H9 (cell line): ENCODE measurements at regions not wholly inside any gene's neighbourhood (a gene's known extent, or its start where the extent isn't known, plus 50 kb on each side); places are given as distances from the start of the nearest gene placed in this dataset.

Experiments used
- DNase-seq: peaks from one replicate; pipeline ENCODE4 v3.0.0-alpha.2; 2017
- H2AFZ ChIP-seq: one replicate; pipeline ENCODE4 v1.6.1; 2013; ENCODE audit warnings: mild to moderate bottlenecking, low read length, control low read depth, moderate library complexity
- H2AK5ac ChIP-seq: 2 replicates; pipeline ENCODE4 v1.6.1; 2013; ENCODE audit warnings: low read length, control low read depth, mixed read lengths; ENCODE audit not compliant: insufficient read length
- H2BK120ac ChIP-seq: one replicate; pipeline ENCODE4 v1.6.1; 2013; ENCODE audit warnings: low read depth, mild to moderate bottlenecking, low read length, control low read depth, inconsistent platforms; ENCODE audit not compliant: poor library complexity, severe bottlenecking
- H2BK12ac ChIP-seq: 2 replicates; pipeline ENCODE4 v1.6.1; 2013; ENCODE audit warnings: low read length, control low read depth, mixed read lengths, low read depth; ENCODE audit not compliant: insufficient read length
- H2BK15ac ChIP-seq: 2 replicates; pipeline ENCODE4 v1.6.1; 2013; ENCODE audit warnings: low read depth, low read length, control low read depth
- H2BK20ac ChIP-seq: one replicate; pipeline ENCODE4 v1.6.1; 2013; ENCODE audit warnings: low read depth, mild to moderate bottlenecking, low read length, control low read depth, inconsistent platforms; ENCODE audit not compliant: poor library complexity, severe bottlenecking
- H2BK5ac ChIP-seq: 2 replicates; pipeline ENCODE4 v1.6.1; 2013; ENCODE audit warnings: low read length, control low read depth, mixed read lengths; ENCODE audit not compliant: insufficient read length
- H3K14ac ChIP-seq: 2 replicates; pipeline ENCODE4 v1.6.1; 2013; ENCODE audit warnings: low read length, control low read depth; ENCODE audit not compliant: insufficient read depth
- H3K18ac ChIP-seq: 2 replicates; pipeline ENCODE4 v1.6.1; 2013; ENCODE audit warnings: low read depth, mild to moderate bottlenecking, mixed read lengths, low read length, control low read depth; ENCODE audit not compliant: insufficient read length
- H3K23ac ChIP-seq: 2 replicates; pipeline ENCODE4 v1.6.1; 2013; ENCODE audit warnings: low read length, control low read depth, mixed read lengths, low read depth; ENCODE audit not compliant: insufficient read length
- H3K23me2 ChIP-seq: 2 replicates; pipeline ENCODE4 v1.6.1; 2013; ENCODE audit warnings: low read depth, mild to moderate bottlenecking, mixed read lengths, low read length, control low read depth; ENCODE audit not compliant: insufficient read length, poor library complexity, severe bottlenecking
- H3K27ac ChIP-seq: 2 replicates; pipeline ENCODE4 v1.5.1; 2013; ENCODE audit warnings: low read length, control low read depth, mixed read lengths, low read depth; ENCODE audit not compliant: insufficient read length
- H3K27me3 ChIP-seq: 2 replicates; pipeline ENCODE4 v1.6.1; 2013; ENCODE audit warnings: low read length, control low read depth, inconsistent platforms; ENCODE audit not compliant: insufficient read depth
- H3K4ac ChIP-seq: 2 replicates; pipeline ENCODE4 v1.6.1; 2013; ENCODE audit warnings: low read depth, mild to moderate bottlenecking, control low read depth, inconsistent platforms, low read length, moderate library complexity
- H3K4me1 ChIP-seq: 2 replicates; pipeline ENCODE4 v1.6.1; 2013; ENCODE audit warnings: low read length, control low read depth, inconsistent platforms; ENCODE audit not compliant: insufficient read depth
- H3K4me2 ChIP-seq: 2 replicates; pipeline ENCODE4 v1.6.1; 2013; ENCODE audit warnings: low read length, control low read depth, mixed read lengths; ENCODE audit not compliant: insufficient read length, insufficient read depth
- H3K56ac ChIP-seq: 2 replicates; pipeline ENCODE4 v1.6.1; 2013; ENCODE audit warnings: low read depth, mild to moderate bottlenecking, mixed read lengths, low read length, control low read depth; ENCODE audit not compliant: insufficient read length
- H3K79me1 ChIP-seq: 2 replicates; pipeline ENCODE4 v1.6.1; 2013; ENCODE audit warnings: low read depth, mild to moderate bottlenecking, moderate library complexity, low read length, control low read depth, inconsistent platforms; ENCODE audit not compliant: insufficient read depth, poor library complexity, severe bottlenecking
- H3K79me2 ChIP-seq: 2 replicates; pipeline ENCODE4 v1.6.1; 2013; ENCODE audit warnings: low read length, control low read depth, inconsistent platforms; ENCODE audit not compliant: insufficient read depth
- H3K9ac ChIP-seq: 2 replicates; pipeline ENCODE4 v1.6.1; 2013; ENCODE audit warnings: low read length, control low read depth, mixed read lengths; ENCODE audit not compliant: insufficient read length; ENCODE audit errors: extremely low read depth
- H3K9me3 ChIP-seq: one replicate; pipeline ENCODE4 v1.6.1; 2013; ENCODE audit warnings: low read depth, low read length, inconsistent platforms; ENCODE audit not compliant: control insufficient read depth
- H3T11ph ChIP-seq: one replicate; pipeline ENCODE4 v1.6.1; 2013; ENCODE audit warnings: mild to moderate bottlenecking, low read length, control low read depth, inconsistent platforms
- H4K20me1 ChIP-seq: one replicate; pipeline ENCODE4 v1.6.1; 2013; ENCODE audit not compliant: control insufficient read depth, insufficient read length, insufficient read depth
- H4K5ac ChIP-seq: 2 replicates; pipeline ENCODE4 v1.6.1; 2013; ENCODE audit warnings: low read depth, mild to moderate bottlenecking, mixed read lengths, low read length, control low read depth; ENCODE audit not compliant: insufficient read length
- H4K8ac ChIP-seq: replicated peaks from 2 replicates; pipeline ENCODE4 v1.6.1; 2013; ENCODE audit warnings: low read length, control low read depth, mixed read lengths, low read depth; ENCODE audit not compliant: insufficient read length
- H4K91ac ChIP-seq: 2 replicates; pipeline ENCODE4 v1.6.1; 2013; ENCODE audit warnings: low read depth, mild to moderate bottlenecking, moderate library complexity, mixed read lengths, low read length, control low read depth; ENCODE audit not compliant: insufficient read length
- H3K27ac Mint-ChIP-seq, 3 experiments: 2 replicates in 2 of 3; 3 replicates in 1 of 3; pipeline ENCODE4 v1.8.0; 2020 to 2021; ENCODE audit warnings: mixed read lengths in 3 of 3, mild to moderate bottlenecking in 1 of 3, moderate library complexity in 1 of 3
- H3K27me3 Mint-ChIP-seq: 2 replicates; pipeline ENCODE4 v1.8.0; 2021; ENCODE audit warnings: low read depth, mild to moderate bottlenecking, moderate library complexity, mixed read lengths
- H3K36me3 Mint-ChIP-seq, 3 experiments: 2 replicates in 2 of 3; 3 replicates in 1 of 3; pipeline ENCODE4 v1.8.0; 2020 to 2021; ENCODE audit warnings: low read depth in 3 of 3, mixed read lengths in 3 of 3; ENCODE audit not compliant: insufficient read depth in 1 of 3
- H3K4me1 Mint-ChIP-seq, 2 experiments: 2 replicates each; pipeline ENCODE4 v1.8.0; 2020; ENCODE audit warnings: mixed read lengths in 2 of 2
- H3K4me3 Mint-ChIP-seq, 2 experiments: 2 replicates in 1 of 2; 3 replicates in 1 of 2; pipeline ENCODE4 v1.8.0; 2020 to 2021; ENCODE audit warnings: mild to moderate bottlenecking in 2 of 2, mixed read lengths in 2 of 2, moderate library complexity in 1 of 2
- H3K9me3 Mint-ChIP-seq, 2 experiments: 2 replicates in 1 of 2; 3 replicates in 1 of 2; pipeline ENCODE4 v1.8.0; 2020; ENCODE audit warnings: mild to moderate bottlenecking in 2 of 2, mixed read lengths in 2 of 2, moderate library complexity in 1 of 2
- CTCF ChIP-seq: fragments of 200-600 bp; sonication (generic); conservative IDR thresholded peaks from 3 replicates; pipeline ENCODE4 v1.8.0; 2021; ENCODE audit warnings: antibody characterized with exemption, mild to moderate bottlenecking
- WGBS: extraction: QIAGEN DNeasy Blood & Tissue Kit; methylation state at CpG from one replicate; pipeline ENCODE4 v1.1.7; 2013; ENCODE audit warnings: missing lambda C conversion rate, low lambda C conversion rate, mixed read lengths; ENCODE audit not compliant: insufficient read length; ENCODE audit errors: extremely low coverage; 5-methylcytosine and 5-hydroxymethylcytosine counted together

- Histone ChIP-seq H2AFZ (no peak overlapping the region), H2BK5ac (no peak overlapping the region)
Observed at GRCh38 chr4:65971686-65972085, 301.4 kb upstream of the EPHA5 start.

More at GRCh38 chr4:65971686-65972085, 301.4 kb upstream of the EPHA5 start:
- no peak overlapping the region for H3K18ac ChIP-seq
- H3K9me3 Mint-ChIP-seq = peaks cover 6% of the 10 kb centered on the region in 2 experiments
- H2BK12ac ChIP-seq = no peak overlapping the region
- H3K9me3 ChIP-seq = no peaks in the 10 kb centered on the region
- no peak overlapping the region for H2BK15ac ChIP-seq
- H3K79me1 ChIP-seq = no peaks in the 10 kb centered on the region
- H2BK120ac ChIP-seq = no peak overlapping the region
- no peak overlapping the region for H3K4me2 ChIP-seq
- H3K4me1 ChIP-seq = no peaks in the 10 kb centered on the region
- no peaks in the 10 kb centered on the region for H4K20me1 ChIP-seq
- no peaks in the 10 kb centered on the region for H3K23me2 ChIP-seq
- H4K91ac ChIP-seq = no peak overlapping the region
- WGBS = no CpG with 5 or more reads among the region's 2 CpGs
- no peak overlapping the region for H3K14ac ChIP-seq
- H3K79me2 ChIP-seq = no peaks in the 10 kb centered on the region
- DNase-seq = no peak
- no peak overlapping the region for H4K8ac ChIP-seq
- H3K56ac ChIP-seq = no peak overlapping the region
- H4K5ac ChIP-seq = no peak overlapping the region
- H2AK5ac ChIP-seq = no peak overlapping the region
- no peak overlapping the region for H3K27ac ChIP-seq
- no peak overlapping the region for H3T11ph ChIP-seq
- H3K9ac ChIP-seq = no peak overlapping the region
- no peak overlapping the region for H2BK20ac ChIP-seq
- H3K27me3 ChIP-seq = no peaks in the 10 kb centered on the region
- H3K36me3 Mint-ChIP-seq = peaks cover 0 to 6% (median 5%) of the 10 kb centered on the region in 3 experiments; a peak in 6 of 7 replicates
- H3K27me3 Mint-ChIP-seq = no peaks in the 10 kb centered on the region
- no peak overlapping the region for H3K27ac Mint-ChIP-seq
- H3K4me1 Mint-ChIP-seq = no peaks in the 10 kb centered on the region
- H3K23ac ChIP-seq = no peak overlapping the region
- TF ChIP-seq CTCF = no peak
- H3K4me3 Mint-ChIP-seq = no peak overlapping the region
- H3K4ac ChIP-seq = no peak overlapping the region
